Right hindlimb (tissue), 1 donor: ENCODE measurements at regions not wholly inside any gene's neighbourhood (a gene's known extent, or its start where the extent isn't known, plus 50 kb on each side); places are given as distances from the start of the nearest gene placed in this dataset.
"Not testable (repeated sequence)": the region's sequence is repeated elsewhere in the genome, so short reads cannot be mapped to it uniquely, and the experiment has no call there.

Source experiments
- DNase-seq: peaks from one replicate; pipeline ENCODE4 v3.0.0-alpha.2; 2018

- DNase-seq: no peak
Observed at GRCh38 chr1:181260994-181261393, 172.5 kb downstream of the IER5 start.

GRCh38 chr1:181262069-181262468 is 173.6 kb downstream of the IER5 start:
- DNase-seq: no peak

GRCh38 chr1:181263444-181263843 is 174.9 kb downstream of the IER5 start:
- DNase-seq: no peak

- no peak for DNase-seq
Observed at GRCh38 chr1:181264821-181265220, 176.3 kb downstream of the IER5 start.

GRCh38 chr1:181284978-181285377 is 196.5 kb downstream of the IER5 start:
- no peak for DNase-seq

GRCh38 chr1:181295217-181295616 is 188.1 kb upstream of the CACNA1E start:
- no peak for DNase-seq

- DNase-seq: no peak
Observed at GRCh38 chr1:181296180-181296579, 187.1 kb upstream of the CACNA1E start.

- DNase-seq: no peak
Observed at GRCh38 chr1:181308098-181308497, 175.2 kb upstream of the CACNA1E start.

GRCh38 chr1:181310560-181310959 is 172.8 kb upstream of the CACNA1E start:
- DNase-seq: no peak

- DNase-seq: no peak
Observed at GRCh38 chr1:181312946-181313345, 170.4 kb upstream of the CACNA1E start.

- DNase-seq: no peak
Observed at GRCh38 chr1:181313466-181313865, 169.9 kb upstream of the CACNA1E start.

- no peak for DNase-seq
Observed at GRCh38 chr1:181314010-181314409, 169.3 kb upstream of the CACNA1E start.

GRCh38 chr1:181314959-181315358 is 168.4 kb upstream of the CACNA1E start:
- no peak for DNase-seq

GRCh38 chr1:181317261-181317930 is 165.9 kb upstream of the CACNA1E start:
- no peak for DNase-seq

GRCh38 chr1:181318022-181318857 is 165.1 kb upstream of the CACNA1E start:
- no peak for DNase-seq

GRCh38 chr1:181318858-181319235 is 164.5 kb upstream of the CACNA1E start:
- DNase-seq: no peak

GRCh38 chr1:181319907-181320306 is 163.4 kb upstream of the CACNA1E start:
- DNase-seq: no peak

- DNase-seq: no peak
Observed at GRCh38 chr1:181324797-181325616, 158.3 kb upstream of the CACNA1E start.

GRCh38 chr1:181325765-181326164 is 157.6 kb upstream of the CACNA1E start:
- DNase-seq: not testable (repeated sequence)

GRCh38 chr1:181326348-181326747 is 157.0 kb upstream of the CACNA1E start:
- DNase-seq: no peak

- DNase-seq: no peak
Observed at GRCh38 chr1:181327796-181328195, 155.5 kb upstream of the CACNA1E start.

- DNase-seq: no peak
Observed at GRCh38 chr1:181334724-181335123, 148.6 kb upstream of the CACNA1E start.

- no peak for DNase-seq
Observed at GRCh38 chr1:181335631-181336030, 147.7 kb upstream of the CACNA1E start.
